HG03520 (cell line): ENCODE measurements at regions not wholly inside any gene's neighbourhood (a gene's known extent, or its start where the extent isn't known, plus 50 kb on each side); places are given as distances from the start of the nearest gene placed in this dataset.

Source experiments
- ATAC-seq: cut with Tn5 transposase; IDR thresholded peaks from one replicate; pipeline ENCODE4 v1.9.1; 2021; ENCODE audit warnings: mild to moderate bottlenecking, moderate library complexity; ENCODE audit not compliant: unreplicated experiment

GRCh38 chr2:15776992-15777702 is 163.2 kb upstream of the MYCN start:
- ATAC-seq = no peak

GRCh38 chr2:15777795-15778371 is 162.5 kb upstream of the MYCN start:
- ATAC-seq = no peak

GRCh38 chr2:15778529-15779219 is 161.7 kb upstream of the MYCN start:
- ATAC-seq = no peak

GRCh38 chr2:15779381-15780041 is 160.8 kb upstream of the MYCN start:
- ATAC-seq = no peak

GRCh38 chr2:15780234-15780633 is 160.1 kb upstream of the MYCN start:
- no peak for ATAC-seq

- ATAC-seq = no peak
Measured at GRCh38 chr2:15780912-15781574, 159.3 kb upstream of the MYCN start.

GRCh38 chr2:15782009-15782751 is 158.2 kb upstream of the MYCN start:
- no peak for ATAC-seq

- no peak for ATAC-seq
Measured at GRCh38 chr2:15782769-15783294, 157.5 kb upstream of the MYCN start.

- ATAC-seq = no peak
Measured at GRCh38 chr2:15783489-15783888, 156.9 kb upstream of the MYCN start.

- ATAC-seq = no peak
Measured at GRCh38 chr2:15784106-15784885, 156.1 kb upstream of the MYCN start.

GRCh38 chr2:15784886-15785801 is 155.2 kb upstream of the MYCN start:
- no peak for ATAC-seq

- ATAC-seq = no peak
Measured at GRCh38 chr2:15786003-15786654, 154.2 kb upstream of the MYCN start.

- no peak for ATAC-seq
Measured at GRCh38 chr2:15786901-15787300, 153.4 kb upstream of the MYCN start.

- ATAC-seq = no peak
Measured at GRCh38 chr2:15787535-15788454, 152.6 kb upstream of the MYCN start.

- ATAC-seq = no peak
Measured at GRCh38 chr2:15788455-15788829, 151.9 kb upstream of the MYCN start.

- ATAC-seq = no peak
Measured at GRCh38 chr2:15788830-15789229, 151.5 kb upstream of the MYCN start.
